ENCODE measurements at regions not wholly inside any gene's neighbourhood (a gene's known extent, or its start where the extent isn't known, plus 50 kb on each side); places are given as distances from the start of the nearest gene placed in this dataset.

- Histone ChIP-seq H3K4me1 (no peaks in the 10 kb centered on the region), H3K9me3 (no peaks in the 10 kb centered on the region), H3K27ac (no peak overlapping the region), H3K36me3 (no peaks in the 10 kb centered on the region), H3K4me3 (no peak overlapping the region), H3K27me3 (peaks cover 0 to 18% (median 0%) of the 10 kb centered on the region in 4 donors)
- intact Hi-C loops (cut with DNase I), result no loop called here
- WGBS, 2 donors, result 50 to 51% methylated on average over 9 of the region's 9 CpGs
- TF ChIP-seq, protein P1, sequence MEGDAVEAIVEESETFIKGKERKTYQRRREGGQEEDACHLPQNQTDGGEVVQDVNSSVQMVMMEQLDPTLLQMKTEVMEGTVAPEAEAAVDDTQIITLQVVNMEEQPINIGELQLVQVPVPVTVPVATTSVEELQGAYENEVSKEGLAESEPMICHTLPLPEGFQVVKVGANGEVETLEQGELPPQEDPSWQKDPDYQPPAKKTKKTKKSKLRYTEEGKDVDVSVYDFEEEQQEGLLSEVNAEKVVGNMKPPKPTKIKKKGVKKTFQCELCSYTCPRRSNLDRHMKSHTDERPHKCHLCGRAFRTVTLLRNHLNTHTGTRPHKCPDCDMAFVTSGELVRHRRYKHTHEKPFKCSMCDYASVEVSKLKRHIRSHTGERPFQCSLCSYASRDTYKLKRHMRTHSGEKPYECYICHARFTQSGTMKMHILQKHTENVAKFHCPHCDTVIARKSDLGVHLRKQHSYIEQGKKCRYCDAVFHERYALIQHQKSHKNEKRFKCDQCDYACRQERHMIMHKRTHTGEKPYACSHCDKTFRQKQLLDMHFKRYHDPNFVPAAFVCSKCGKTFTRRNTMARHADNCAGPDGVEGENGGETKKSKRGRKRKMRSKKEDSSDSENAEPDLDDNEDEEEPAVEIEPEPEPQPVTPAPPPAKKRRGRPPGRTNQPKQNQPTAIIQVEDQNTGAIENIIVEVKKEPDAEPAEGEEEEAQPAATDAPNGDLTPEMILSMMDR (IDR thresholded peaks at IDR 0.05), result no peak
- TF ChIP-seq POLR2A (IDR thresholded peaks at IDR 0.05), result no peak
- no peak for DNase-seq
Measured at GRCh38 chr2:10977003-10977402, 65.3 kb downstream of the KCNF1 start.

DNA sequence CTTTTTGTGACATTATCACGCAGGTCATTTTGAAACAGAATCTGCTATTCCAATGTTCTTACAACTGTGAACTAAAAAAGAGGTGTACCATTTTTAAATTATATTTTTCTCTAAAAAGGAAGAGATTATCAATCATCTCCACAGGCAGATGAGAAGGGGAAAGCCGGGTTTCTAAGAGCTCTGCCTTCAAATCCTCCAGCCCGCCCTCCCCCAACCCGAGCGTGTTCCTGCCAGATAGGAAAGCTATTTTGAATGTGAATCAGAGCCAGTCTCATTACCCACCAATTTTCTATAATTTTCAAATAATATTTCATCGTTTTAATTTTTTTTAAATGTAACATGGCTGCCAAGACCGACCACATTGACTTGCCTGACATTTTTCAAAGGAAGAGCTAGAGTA is 65.9 kb downstream of the KCNF1 start:
- DNase-seq, result no peak
- Histone ChIP-seq H3K27me3 (peaks cover 0 to 18% (median 0%) of the 10 kb centered on the region in 4 donors), H3K4me1 (no peaks in the 10 kb centered on the region), H3K9me3 (no peaks in the 10 kb centered on the region), H3K27ac (no peak overlapping the region), H3K36me3 (no peaks in the 10 kb centered on the region), H3K4me3 (no peak overlapping the region)
- WGBS, 2 donors, result 52 to 56% methylated on average over 7 of the region's 7 CpGs
- intact Hi-C loops (cut with DNase I), result no loop called here
- TF ChIP-seq POLR2A (IDR thresholded peaks at IDR 0.05), result no peak

DNA sequence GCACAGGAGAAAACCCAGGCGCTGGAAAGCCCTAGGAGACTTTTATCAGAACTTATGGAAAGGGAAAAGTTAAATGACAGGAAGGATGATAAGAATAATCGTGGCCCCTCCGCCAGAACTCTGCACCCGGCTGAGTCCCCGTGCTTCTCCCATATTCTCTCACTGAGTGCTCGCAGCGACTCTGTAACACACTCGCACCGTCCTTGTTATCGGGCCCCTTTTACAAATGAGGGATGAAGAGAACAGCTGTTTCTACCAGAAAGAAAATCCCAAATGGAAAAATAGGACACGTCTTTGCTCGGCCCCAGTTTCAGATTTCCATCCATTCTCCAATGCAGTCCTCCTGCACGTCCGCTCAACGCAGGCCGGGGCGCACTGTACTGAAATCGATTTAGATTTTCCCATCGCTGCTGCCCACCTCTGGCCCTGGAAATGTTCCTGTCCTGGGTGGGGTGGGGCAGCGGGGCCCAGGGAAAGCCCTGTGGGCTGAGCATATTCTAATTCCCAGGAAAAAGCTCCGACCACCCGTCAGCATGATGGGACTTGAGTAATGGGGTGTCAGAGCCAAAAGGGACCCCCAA is 66.4 kb downstream of the KCNF1 start:
- TF ChIP-seq, protein P1 (IDR thresholded peaks at IDR 0.05), result no peak
- TF ChIP-seq POLR2A (IDR thresholded peaks at IDR 0.05), result no peak
- Histone ChIP-seq H3K4me1 (no peaks in the 10 kb centered on the region), H3K9me3 (no peaks in the 10 kb centered on the region), H3K4me3 (no peak overlapping the region), H3K36me3 (no peaks in the 10 kb centered on the region), H3K27ac (no peak overlapping the region), H3K27me3 (peaks cover 0 to 20% (median 0%) of the 10 kb centered on the region in 4 donors)
- no peak for DNase-seq
- intact Hi-C loops (cut with DNase I), result no loop called here
- 62 to 77% methylated on average over 13 to 22 of the region's 22 CpGs for WGBS, 2 donors

DNA sequence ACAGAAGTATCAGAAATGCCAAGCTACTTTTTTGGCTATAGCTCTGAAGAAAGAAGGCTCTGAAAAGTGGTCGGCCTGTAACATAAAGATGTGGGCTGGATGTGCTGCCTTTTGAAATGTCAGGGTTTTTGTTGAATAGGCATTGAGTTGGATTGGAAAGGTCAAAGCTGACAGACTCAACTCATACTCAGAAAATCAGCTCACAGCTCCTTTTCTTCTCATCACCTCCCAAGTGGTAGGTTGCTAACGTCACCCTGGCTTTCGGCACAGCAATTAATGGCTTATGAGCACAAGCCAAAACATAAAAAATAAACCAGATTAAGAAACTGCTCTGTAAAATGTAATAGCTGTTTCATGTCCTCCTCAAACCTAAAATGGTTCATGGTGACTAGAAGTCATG is 68.3 kb downstream of the KCNF1 start:
- DNase-seq, result no peak
- Histone ChIP-seq H3K4me3 (no peak overlapping the region), H3K27me3 (peaks cover 0 to 28% (median 0%) of the 10 kb centered on the region in 4 donors), H3K27ac (no peak overlapping the region), H3K4me1 (no peaks in the 10 kb centered on the region), H3K9me3 (no peaks in the 10 kb centered on the region), H3K36me3 (no peaks in the 10 kb centered on the region)
- intact Hi-C loops (cut with DNase I), result no loop called here
- 72 to 73% methylated on average over 3 of the region's 3 CpGs for WGBS, 2 donors
- TF ChIP-seq POLR2A (IDR thresholded peaks at IDR 0.05), result no peak
- TF ChIP-seq, protein P1 (IDR thresholded peaks at IDR 0.05), result no peak

GRCh38 chr2:10980886-10981425 is 69.2 kb downstream of the KCNF1 start:
- TF ChIP-seq, protein P1 (IDR thresholded peaks at IDR 0.05), result no peak
- no peak for TF ChIP-seq POLR2A (IDR thresholded peaks at IDR 0.05)
- Histone ChIP-seq H3K9me3 (no peaks in the 10 kb centered on the region), H3K27ac (no peak overlapping the region), H3K27me3 (peaks cover 0 to 28% (median 0%) of the 10 kb centered on the region in 4 donors), H3K36me3 (no peaks in the 10 kb centered on the region), H3K4me1 (no peaks in the 10 kb centered on the region), H3K4me3 (no peak overlapping the region)
- WGBS, 2 donors, result 59 to 75% methylated on average over 7 of the region's 7 CpGs
- no peak for DNase-seq
- intact Hi-C loops (cut with DNase I), result no loop called here
